HG03520 (cell line): ENCODE measurements at regions not wholly inside any gene's neighbourhood (a gene's known extent, or its start where the extent isn't known, plus 50 kb on each side); places are given as distances from the start of the nearest gene placed in this dataset.
A peak's percentile ranks its signal among the peaks of the same experiment; 100 is the strongest.

ENCODE experiments used
- ATAC-seq: cut with Tn5 transposase; IDR thresholded peaks from one replicate; pipeline ENCODE4 v1.9.1; 2021; ENCODE audit warnings: mild to moderate bottlenecking, moderate library complexity; ENCODE audit not compliant: unreplicated experiment

GRCh38 chr4:153075836-153076518 is 128.3 kb upstream of the TRIM2 start:
- ATAC-seq = no peak

GRCh38 chr4:153076861-153077260 is 127.4 kb upstream of the TRIM2 start:
- no peak for ATAC-seq

GRCh38 chr4:153079857-153080391 is 124.3 kb upstream of the TRIM2 start:
- no peak for ATAC-seq

GRCh38 chr4:153081006-153081580 is 123.2 kb upstream of the TRIM2 start:
- no peak for ATAC-seq

- ATAC-seq = no peak
Measured at GRCh38 chr4:153081693-153082092, 122.5 kb upstream of the TRIM2 start.

- no peak for ATAC-seq
Measured at GRCh38 chr4:153082322-153083301, 121.6 kb upstream of the TRIM2 start.

- peak; percentile 86 for ATAC-seq
Measured at GRCh38 chr4:153083447-153083947, 120.7 kb upstream of the TRIM2 start.

- no peak for ATAC-seq
Measured at GRCh38 chr4:153084224-153084979, 119.8 kb upstream of the TRIM2 start.

- peak; percentile 40 for ATAC-seq
Measured at GRCh38 chr4:153084980-153085630, 119.1 kb upstream of the TRIM2 start.

- no peak for ATAC-seq
Measured at GRCh38 chr4:153087671-153088194, 116.5 kb upstream of the TRIM2 start.

- ATAC-seq = no peak
Measured at GRCh38 chr4:153089742-153090141, 114.5 kb upstream of the TRIM2 start.

- ATAC-seq = no peak
Measured at GRCh38 chr4:153090181-153090580, 114.1 kb upstream of the TRIM2 start.

- no peak for ATAC-seq
Measured at GRCh38 chr4:153090670-153091385, 113.4 kb upstream of the TRIM2 start.

- ATAC-seq = no peak
Measured at GRCh38 chr4:153093396-153093795, 110.8 kb upstream of the TRIM2 start.

- ATAC-seq = no peak
Measured at GRCh38 chr4:153093802-153094201, 110.4 kb upstream of the TRIM2 start.

- ATAC-seq = no peak
Measured at GRCh38 chr4:153094435-153094834, 109.8 kb upstream of the TRIM2 start.

- no peak for ATAC-seq
Measured at GRCh38 chr4:153095448-153096204, 108.6 kb upstream of the TRIM2 start.

GRCh38 chr4:153096344-153096743 is 107.9 kb upstream of the TRIM2 start:
- ATAC-seq = no peak
